Liver (tissue), 8 donors: ENCODE measurements at regions not wholly inside any gene's neighbourhood (a gene's known extent, or its start where the extent isn't known, plus 50 kb on each side); places are given as distances from the start of the nearest gene placed in this dataset.

Source experiments
- DNase-seq: peaks from one replicate; pipeline ENCODE4 v3.0.0-alpha.2; 2017; ENCODE audit warnings: low spot score
- H3K27ac ChIP-seq, 2 donors: one replicate each; pipeline ENCODE4 v1.7.0; 2013; ENCODE audit warnings: inconsistent platforms in 2 of 2, low read length in 2 of 2, control low read depth in 1 of 2, low read depth in 1 of 2, mild to moderate bottlenecking in 1 of 2
- H3K27me3 ChIP-seq, 4 donors: one replicate each; pipeline versions ENCODE4 v1.6.1 to v1.7.0; 2013; ENCODE audit warnings: low read length in 3 of 4, inconsistent platforms in 1 of 4, mild to moderate bottlenecking in 1 of 4, moderate library complexity in 1 of 4; ENCODE audit not compliant: control insufficient read depth in 4 of 4, insufficient read depth in 4 of 4
- H3K36me3 ChIP-seq, 4 donors: one replicate each; pipeline versions ENCODE4 v1.6.1 to v1.7.0; 2013; ENCODE audit warnings: low read length in 3 of 4, mild to moderate bottlenecking in 3 of 4, low read depth in 1 of 4, moderate library complexity in 1 of 4; ENCODE audit not compliant: control insufficient read depth in 4 of 4, insufficient read depth in 3 of 4
- H3K4me1 ChIP-seq, 4 donors: one replicate each; pipeline versions ENCODE4 v1.6.1 to v1.7.0; 2013; ENCODE audit warnings: low read length in 3 of 4, mild to moderate bottlenecking in 3 of 4, moderate library complexity in 1 of 4; ENCODE audit not compliant: control insufficient read depth in 4 of 4, insufficient read depth in 4 of 4
- H3K4me3 ChIP-seq, 3 donors: one replicate each; pipeline versions ENCODE4 v1.6.1 to v1.7.0; 2013; ENCODE audit warnings: low read length in 3 of 3, control low read depth in 1 of 3, low read depth in 1 of 3, mild to moderate bottlenecking in 1 of 3
- H3K9ac ChIP-seq, 2 donors: one replicate each; pipeline ENCODE4 v1.7.0; 2013; ENCODE audit warnings: low read length in 2 of 2, mild to moderate bottlenecking in 2 of 2, moderate library complexity in 2 of 2, control low read depth in 1 of 2, low read depth in 1 of 2
- H3K9me3 ChIP-seq, 4 donors: one replicate each; pipeline versions ENCODE4 v1.6.1 to v1.7.0; 2013; ENCODE audit warnings: low read length in 3 of 4; ENCODE audit not compliant: control insufficient read depth in 4 of 4
- ATF3 ChIP-seq: IDR thresholded peaks from 2 replicates; pipeline ENCODE4 v1.6.1; 2016; ENCODE audit warnings: antibody characterized with exemption
- EGR1 ChIP-seq, 2 donors: IDR thresholded peaks; 2 replicates each; pipeline ENCODE4 v1.6.1; 2016 to 2018; ENCODE audit warnings: antibody characterized with exemption in 2 of 2, low read depth in 2 of 2
- FOXA1 ChIP-seq: IDR thresholded peaks from 2 replicates; pipeline ENCODE4 v1.6.1; 2016; ENCODE audit warnings: antibody characterized with exemption
- GABPA ChIP-seq, 2 donors: IDR thresholded peaks in 1 of 2; conservative IDR thresholded peaks in 1 of 2; 2 replicates each; pipeline ENCODE4 v1.6.1; 2016; ENCODE audit warnings: antibody characterized with exemption in 2 of 2, mild to moderate bottlenecking in 1 of 2, moderate library complexity in 1 of 2
- HNF4G ChIP-seq: IDR thresholded peaks from 2 replicates; pipeline ENCODE4 v1.6.1; 2016; ENCODE audit warnings: antibody characterized with exemption
- NR2F2 ChIP-seq: IDR thresholded peaks from 2 replicates; pipeline ENCODE4 v1.6.1; 2016; ENCODE audit warnings: antibody characterized with exemption
- RAD21 ChIP-seq, 2 donors: IDR thresholded peaks; 2 replicates each; pipeline ENCODE4 v1.6.1; 2016; ENCODE audit warnings: antibody characterized with exemption in 2 of 2, mild to moderate bottlenecking in 2 of 2
- REST ChIP-seq: IDR thresholded peaks from 2 replicates; pipeline ENCODE4 v1.6.1; 2016; ENCODE audit warnings: antibody characterized with exemption, mild to moderate bottlenecking
- TAF1 ChIP-seq: conservative IDR thresholded peaks from 2 replicates; pipeline ENCODE4 v1.6.1; 2016; ENCODE audit warnings: antibody characterized with exemption, mild to moderate bottlenecking
- ZBTB33 ChIP-seq: IDR thresholded peaks from 2 replicates; pipeline ENCODE4 v1.6.1; 2016; ENCODE audit warnings: antibody characterized with exemption
- WGBS: extraction: QIAGEN DNeasy Blood & Tissue Kit; methylation state at CpG from one replicate; pipeline ENCODE4 v1.1.7; 2013; 5-methylcytosine and 5-hydroxymethylcytosine counted together
- TF ChIP-seq, protein P1 (sequence below): IDR thresholded peaks from 2 replicates; pipeline ENCODE4 v1.6.1; 2016; ENCODE audit warnings: antibody characterized with exemption
- TF ChIP-seq, protein P2 (sequence below): fragments of 150-350 bp; IDR thresholded peaks from 2 replicates; pipeline ENCODE4 v1.5.1; 2017; ENCODE audit warnings: improper control_type of control experiment, low read depth, low read length; ENCODE audit not compliant: missing input control
- donor health status: healthy.
- donor health status: healthy.
- donor health status: healthy.
- donor health status: healthy.
- donor health status: healthy.

DNA sequence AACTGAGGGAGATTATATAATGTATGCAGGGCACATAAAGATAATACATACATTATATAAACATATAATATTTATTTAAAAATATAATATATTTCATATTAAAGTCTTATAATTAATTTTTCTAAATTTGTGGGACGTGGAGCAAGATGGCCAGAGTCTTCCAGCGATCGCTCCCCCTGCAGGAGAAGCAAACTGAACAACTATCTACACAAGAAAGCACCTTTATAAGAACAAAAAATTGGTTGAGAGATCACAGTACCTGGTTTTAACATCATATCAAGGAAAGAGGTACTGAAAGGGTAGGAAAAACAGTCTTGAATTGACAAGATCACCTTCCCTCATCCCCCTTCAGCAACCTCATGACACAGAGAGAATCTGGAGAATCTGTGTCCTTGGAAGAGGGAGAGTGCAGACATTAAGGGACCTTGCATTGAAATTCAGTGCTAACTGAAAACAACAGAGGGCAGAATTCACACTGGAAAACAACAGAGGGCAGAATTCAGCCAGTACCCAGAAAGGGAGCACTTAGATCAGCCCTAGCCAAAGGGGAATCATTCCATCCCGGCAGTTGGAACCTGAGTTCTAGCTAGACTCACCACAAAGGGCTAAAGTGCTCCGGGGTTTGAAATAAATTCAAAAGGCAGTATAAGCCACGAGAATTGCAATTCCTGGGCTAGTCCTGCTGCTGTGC lies 262.5 kb upstream of the NDST3 start:
- WGBS, result 86% methylated on average over 6 of the region's 6 CpGs

DNA sequence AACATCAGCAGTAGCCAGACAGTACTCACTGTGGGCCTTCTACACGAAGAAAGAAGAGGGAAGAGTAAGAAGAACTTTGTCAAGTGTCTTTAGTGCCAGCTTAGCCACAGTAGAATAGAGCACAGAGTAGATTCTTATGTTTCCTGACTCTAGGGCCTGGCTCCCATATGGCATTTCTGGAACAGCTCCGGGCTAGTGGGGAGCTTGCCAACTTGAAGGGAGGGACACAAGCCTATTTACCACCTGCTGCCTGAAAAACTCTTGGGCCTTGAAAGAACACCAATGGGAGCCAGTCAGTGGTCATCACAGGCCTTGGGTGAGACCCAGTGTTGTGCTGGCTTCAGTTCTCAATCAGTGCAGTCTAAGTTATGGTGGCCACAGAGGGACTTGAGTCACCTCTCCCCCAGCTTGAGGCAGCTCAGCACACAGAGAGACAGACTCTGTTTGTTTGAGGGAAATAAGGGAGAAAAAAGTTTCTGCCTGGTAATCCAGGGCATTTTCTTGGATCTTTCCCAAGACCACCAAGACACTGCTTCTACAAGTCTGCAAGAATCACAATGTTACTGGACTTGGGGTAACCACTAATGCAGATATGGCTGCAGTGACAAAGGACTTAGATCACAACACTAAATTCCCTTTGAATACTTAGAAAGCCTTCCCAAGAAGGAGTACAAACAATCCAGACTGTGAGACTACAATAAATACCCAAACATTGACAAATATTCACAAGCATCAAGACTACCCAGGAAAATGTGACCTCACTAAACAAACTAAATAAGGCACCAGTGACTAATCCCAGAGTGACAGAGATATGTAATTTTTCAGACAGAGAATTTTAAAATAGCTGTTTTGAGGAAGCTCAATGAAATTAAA lies 261.0 kb upstream of the NDST3 start:
- H3K9ac ChIP-seq, result no peak overlapping the region
- H3K36me3 ChIP-seq, result no peaks in the 10 kb centered on the region
- H3K4me1 ChIP-seq, result peaks cover 0 to 6% (median 0%) of the 10 kb centered on the region in 4 donors
- H3K9me3 ChIP-seq, result no peaks in the 10 kb centered on the region
- WGBS, result 85% methylated on average over 2 of the region's 2 CpGs
- H3K27me3 ChIP-seq, result no peaks in the 10 kb centered on the region
- TF ChIP-seq FOXA1, result no peak
- TF ChIP-seq EGR1 (IDR thresholded peaks at IDR 0.05; ENCODE audit: low read depth in 2 of 2), result no peak
- TF ChIP-seq GABPA (IDR thresholded peaks at IDR 0.05 in 1 of 2, conservative IDR thresholded peaks at IDR 0.05 in 1 of 2), result no peak
- no peak for TF ChIP-seq ZBTB33
- TF ChIP-seq ATF3, result no peak
- no peak for TF ChIP-seq REST
- TF ChIP-seq NR2F2, result no peak
- no peak for TF ChIP-seq HNF4G
- no peak for TF ChIP-seq TAF1
- TF ChIP-seq, protein P1, sequence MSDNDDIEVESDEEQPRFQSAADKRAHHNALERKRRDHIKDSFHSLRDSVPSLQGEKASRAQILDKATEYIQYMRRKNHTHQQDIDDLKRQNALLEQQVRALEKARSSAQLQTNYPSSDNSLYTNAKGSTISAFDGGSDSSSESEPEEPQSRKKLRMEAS, result no peak
- H3K4me3 ChIP-seq, result no peak overlapping the region
- no peak for DNase-seq
- H3K27ac ChIP-seq, result no peak overlapping the region

More for the DNA sequence above, 262.5 kb upstream of the NDST3 start:
- Histone ChIP-seq H3K4me1 (peaks cover 0 to 6% (median 0%) of the 10 kb centered on the region in 4 donors), H3K9me3 (no peaks in the 10 kb centered on the region), H3K27ac (no peak overlapping the region), H3K9ac (no peak overlapping the region), H3K27me3 (no peaks in the 10 kb centered on the region), H3K4me3 (no peak overlapping the region), H3K36me3 (no peaks in the 10 kb centered on the region)
- TF ChIP-seq RAD21 (IDR thresholded peaks at IDR 0.05), result peak in 1 of 2 donors; percentile 21
- TF ChIP-seq, protein P2, sequence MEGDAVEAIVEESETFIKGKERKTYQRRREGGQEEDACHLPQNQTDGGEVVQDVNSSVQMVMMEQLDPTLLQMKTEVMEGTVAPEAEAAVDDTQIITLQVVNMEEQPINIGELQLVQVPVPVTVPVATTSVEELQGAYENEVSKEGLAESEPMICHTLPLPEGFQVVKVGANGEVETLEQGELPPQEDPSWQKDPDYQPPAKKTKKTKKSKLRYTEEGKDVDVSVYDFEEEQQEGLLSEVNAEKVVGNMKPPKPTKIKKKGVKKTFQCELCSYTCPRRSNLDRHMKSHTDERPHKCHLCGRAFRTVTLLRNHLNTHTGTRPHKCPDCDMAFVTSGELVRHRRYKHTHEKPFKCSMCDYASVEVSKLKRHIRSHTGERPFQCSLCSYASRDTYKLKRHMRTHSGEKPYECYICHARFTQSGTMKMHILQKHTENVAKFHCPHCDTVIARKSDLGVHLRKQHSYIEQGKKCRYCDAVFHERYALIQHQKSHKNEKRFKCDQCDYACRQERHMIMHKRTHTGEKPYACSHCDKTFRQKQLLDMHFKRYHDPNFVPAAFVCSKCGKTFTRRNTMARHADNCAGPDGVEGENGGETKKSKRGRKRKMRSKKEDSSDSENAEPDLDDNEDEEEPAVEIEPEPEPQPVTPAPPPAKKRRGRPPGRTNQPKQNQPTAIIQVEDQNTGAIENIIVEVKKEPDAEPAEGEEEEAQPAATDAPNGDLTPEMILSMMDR, result no peak
- no peak for TF ChIP-seq ZBTB33
- no peak for DNase-seq
